Kidney (tissue), 13 donors: ENCODE measurements at regions not wholly inside any gene's neighbourhood (a gene's known extent, or its start where the extent isn't known, plus 50 kb on each side); places are given as distances from the start of the nearest gene placed in this dataset.

ENCODE experiments used
- DNase-seq, 5 donors: peaks; one replicate each; pipeline ENCODE4 v3.0.0-alpha.2; 2013 to 2020
- FAIRE-seq: peaks from 2 replicates; lab custom pipeline; 2012; peaks lifted over from hg19 to GRCh38; lab: Jason Lieb, UNC
- H3K27ac ChIP-seq, 2 donors: one replicate each; pipeline ENCODE4 v1.7.0; 2013; ENCODE audit warnings: low read depth in 2 of 2, low read length in 2 of 2, inconsistent platforms in 1 of 2
- H3K27me3 ChIP-seq: one replicate; pipeline ENCODE4 v1.7.1; 2013; ENCODE audit warnings: low read length, inconsistent platforms; ENCODE audit not compliant: control insufficient read depth, insufficient read depth
- H3K36me3 ChIP-seq, 3 donors: one replicate each; pipeline versions ENCODE4 v1.7.0 to v1.7.1; 2013; ENCODE audit warnings: low read length in 3 of 3, control low read depth in 1 of 3, inconsistent platforms in 1 of 3; ENCODE audit not compliant: insufficient read depth in 3 of 3, control insufficient read depth in 2 of 3
- H3K4me1 ChIP-seq, 3 donors: one replicate each; pipeline versions ENCODE4 v1.7.0 to v1.7.1; 2013; ENCODE audit warnings: low read length in 3 of 3, inconsistent platforms in 1 of 3, low read depth in 1 of 3; ENCODE audit not compliant: control insufficient read depth in 2 of 3, insufficient read depth in 2 of 3
- H3K4me3 ChIP-seq, 3 donors: one replicate each; pipeline versions ENCODE4 v1.7.0 to v1.8.1; 2013; ENCODE audit warnings: low read length in 3 of 3, control low read depth in 1 of 3, inconsistent platforms in 1 of 3
- H3K9ac ChIP-seq, 3 donors: one replicate each; pipeline versions ENCODE4 v1.7.0 to v1.7.1; 2013; ENCODE audit warnings: low read length in 3 of 3, control low read depth in 1 of 3, inconsistent platforms in 1 of 3
- H3K9me3 ChIP-seq, 3 donors: one replicate each; pipeline versions ENCODE4 v1.7.0 to v1.7.1; 2013; ENCODE audit warnings: low read length in 3 of 3, control low read depth in 1 of 3, inconsistent platforms in 1 of 3; ENCODE audit not compliant: control insufficient read depth in 2 of 3, insufficient read depth in 1 of 3
- CTCF ChIP-seq: IDR thresholded peaks from 3 replicates; pipeline ENCODE4 v1.5.1; 2012; ENCODE audit warnings: mild to moderate bottlenecking, moderate library complexity, borderline replicate concordance; ENCODE audit not compliant: insufficient read depth; ENCODE audit errors: extremely low read depth
- intact Hi-C: fragments of 100-400 bp; cut with DNase I; formaldehyde crosslinking; loops from one replicate; pipeline ENCODE4 v1.11.1; 2022
- donor health status: control.
- donor health status: control.
- donor health status: control.
- donor health status: control.
- donor health status: control.
- donor health status: DM: yes; HTN: yes; CAD: no.
- donor health status: Normal renal cell carcinoma (clear cell type).

DNA sequence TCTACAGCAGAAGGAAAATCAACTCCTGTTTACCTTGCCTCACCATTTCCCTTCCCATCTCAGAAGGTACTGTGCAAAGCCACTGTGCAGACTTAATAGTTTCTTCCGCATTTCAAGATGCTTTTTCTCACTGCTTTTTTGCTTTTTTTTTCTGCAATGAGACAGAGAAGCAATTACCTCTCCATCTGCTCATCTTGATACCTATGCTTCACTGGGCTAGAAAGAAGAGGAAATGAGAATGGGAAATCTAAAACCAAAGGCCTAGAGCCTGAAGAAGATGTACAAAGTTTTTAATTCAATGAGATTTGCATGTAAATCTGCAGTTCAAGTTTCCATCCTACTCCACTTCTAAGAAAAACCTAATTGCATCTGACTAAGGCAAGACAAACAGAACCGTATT, 238.1 kb upstream of the SETMAR start:
- intact Hi-C loops = no loop called here
- no peak overlapping the region for H3K4me3 ChIP-seq
- no peaks in the 10 kb centered on the region for H3K9me3 ChIP-seq
- H3K27me3 ChIP-seq = no peaks in the 10 kb centered on the region
- no peak for TF ChIP-seq CTCF
- H3K27ac ChIP-seq = no peak overlapping the region
- no peaks in the 10 kb centered on the region for H3K36me3 ChIP-seq
- H3K9ac ChIP-seq = no peak overlapping the region
- H3K4me1 ChIP-seq = no peaks in the 10 kb centered on the region
- peak in 2 of 5 donors; percentile 43 to 68 for DNase-seq
- no peak for FAIRE-seq

DNA sequence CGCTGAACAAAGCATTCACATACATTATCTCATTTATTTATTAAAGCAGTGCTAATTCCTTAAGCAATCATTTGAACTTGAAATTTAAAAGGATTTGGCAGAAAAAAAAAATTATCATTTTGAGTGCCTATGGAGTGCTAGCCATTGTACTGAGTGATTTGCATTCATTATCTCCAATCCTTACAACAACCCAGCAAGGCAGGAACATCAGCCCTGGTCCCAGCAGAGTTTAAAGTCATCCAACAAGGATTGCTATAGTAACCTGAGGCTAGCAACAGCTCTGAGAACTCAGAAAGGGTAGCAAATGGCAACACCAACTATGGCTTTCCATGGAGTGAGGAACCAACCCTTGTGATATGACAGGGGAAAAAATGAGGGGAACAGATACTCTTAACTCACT, 237.6 kb upstream of the SETMAR start:
- FAIRE-seq = no peak

DNA sequence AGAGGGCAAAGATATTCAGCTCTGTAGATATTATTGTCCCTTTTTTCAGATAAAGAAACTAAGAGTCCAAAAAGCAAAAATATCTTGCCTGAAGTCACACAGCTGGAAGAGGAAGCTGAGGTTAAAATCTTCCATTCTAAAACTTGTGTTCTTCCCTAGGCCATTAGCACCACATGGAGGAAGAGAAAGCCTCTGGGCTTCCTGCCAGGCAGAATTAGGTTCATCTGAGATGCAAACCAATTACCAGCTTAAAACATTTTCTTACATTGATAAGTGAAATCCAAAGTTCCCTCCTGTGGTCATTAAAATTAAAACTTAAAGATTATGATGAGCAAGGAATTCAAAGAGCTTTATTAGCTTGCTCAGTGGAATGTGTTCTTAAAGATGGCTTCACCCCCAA, 235.3 kb upstream of the SETMAR start:
- TF ChIP-seq CTCF = no peak
- H3K4me1 ChIP-seq = no peaks in the 10 kb centered on the region
- DNase-seq (no peak), FAIRE-seq (no peak)
- H3K9me3 ChIP-seq = no peaks in the 10 kb centered on the region
- intact Hi-C loops = no loop called here
- H3K36me3 ChIP-seq = no peaks in the 10 kb centered on the region
- H3K9ac ChIP-seq = no peak overlapping the region
- H3K27me3 ChIP-seq = no peaks in the 10 kb centered on the region
- no peak overlapping the region for H3K27ac ChIP-seq
- no peak overlapping the region for H3K4me3 ChIP-seq

More for the DNA sequence above, 237.6 kb upstream of the SETMAR start:
- Histone ChIP-seq H3K4me3 (no peak overlapping the region), H3K27ac (no peak overlapping the region), H3K4me1 (no peaks in the 10 kb centered on the region), H3K36me3 (no peaks in the 10 kb centered on the region), H3K27me3 (no peaks in the 10 kb centered on the region), H3K9me3 (no peaks in the 10 kb centered on the region), H3K9ac (no peak overlapping the region)
- TF ChIP-seq CTCF = no peak
- intact Hi-C loops = no loop called here
- DNase-seq = no peak

GRCh38 chr3:4069796-4070195, 233.4 kb upstream of the SETMAR start:
- FAIRE-seq (no peak), DNase-seq (no peak)
- Histone ChIP-seq H3K4me1 (no peaks in the 10 kb centered on the region), H3K9ac (no peak overlapping the region), H3K9me3 (no peaks in the 10 kb centered on the region), H3K27ac (no peak overlapping the region), H3K4me3 (no peak overlapping the region), H3K27me3 (no peaks in the 10 kb centered on the region), H3K36me3 (no peaks in the 10 kb centered on the region)
- intact Hi-C loops = no loop called here
- no peak for TF ChIP-seq CTCF
